Uterus (tissue), 2 donors: ENCODE measurements at regions not wholly inside any gene's neighbourhood (a gene's known extent, or its start where the extent isn't known, plus 50 kb on each side); places are given as distances from the start of the nearest gene placed in this dataset.

Experiments
- POLR2A ChIP-seq, 2 donors: fragments of 450-650 bp; IDR thresholded peaks; one replicate each; pipeline ENCODE4 v1.6.1; 2016; ENCODE audit warnings: antibody characterized with exemption in 2 of 2, mild to moderate bottlenecking in 1 of 2, moderate library complexity in 1 of 2
- TF ChIP-seq, protein P1 (sequence below), 4 experiments: fragments of 200-600 bp in 2 of 4; fragments of 450-650 bp in 2 of 4; sonication (generic) in 2 of 4; IDR thresholded peaks; one replicate each; pipeline ENCODE4 v1.5.1; 2016 to 2019; ENCODE audit warnings: antibody characterized with exemption in 4 of 4, mild to moderate bottlenecking in 2 of 4, moderate library complexity in 1 of 4

DNA sequence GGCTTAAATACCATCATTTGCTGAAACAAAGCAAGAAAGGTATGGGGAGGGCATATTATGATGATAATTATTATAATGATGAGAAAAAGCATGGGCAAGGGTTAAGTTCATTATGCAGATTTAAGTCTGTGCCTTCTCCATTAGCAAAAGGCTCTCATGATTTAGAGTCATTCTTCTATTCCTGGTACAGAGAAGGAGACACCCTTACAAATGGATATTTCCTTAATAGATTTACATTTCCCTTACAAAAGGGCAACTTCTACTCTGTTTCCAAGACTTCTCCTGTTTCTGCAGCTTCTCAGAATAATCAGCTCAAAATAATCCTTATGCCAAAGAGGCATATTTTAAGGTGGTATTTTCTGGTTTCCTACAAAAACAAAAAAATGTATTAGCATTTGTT, 121.1 kb upstream of the CAMK1G start:
- TF ChIP-seq POLR2A (IDR thresholded peaks at IDR 0.05), result no peak
- TF ChIP-seq, protein P1, sequence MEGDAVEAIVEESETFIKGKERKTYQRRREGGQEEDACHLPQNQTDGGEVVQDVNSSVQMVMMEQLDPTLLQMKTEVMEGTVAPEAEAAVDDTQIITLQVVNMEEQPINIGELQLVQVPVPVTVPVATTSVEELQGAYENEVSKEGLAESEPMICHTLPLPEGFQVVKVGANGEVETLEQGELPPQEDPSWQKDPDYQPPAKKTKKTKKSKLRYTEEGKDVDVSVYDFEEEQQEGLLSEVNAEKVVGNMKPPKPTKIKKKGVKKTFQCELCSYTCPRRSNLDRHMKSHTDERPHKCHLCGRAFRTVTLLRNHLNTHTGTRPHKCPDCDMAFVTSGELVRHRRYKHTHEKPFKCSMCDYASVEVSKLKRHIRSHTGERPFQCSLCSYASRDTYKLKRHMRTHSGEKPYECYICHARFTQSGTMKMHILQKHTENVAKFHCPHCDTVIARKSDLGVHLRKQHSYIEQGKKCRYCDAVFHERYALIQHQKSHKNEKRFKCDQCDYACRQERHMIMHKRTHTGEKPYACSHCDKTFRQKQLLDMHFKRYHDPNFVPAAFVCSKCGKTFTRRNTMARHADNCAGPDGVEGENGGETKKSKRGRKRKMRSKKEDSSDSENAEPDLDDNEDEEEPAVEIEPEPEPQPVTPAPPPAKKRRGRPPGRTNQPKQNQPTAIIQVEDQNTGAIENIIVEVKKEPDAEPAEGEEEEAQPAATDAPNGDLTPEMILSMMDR (IDR thresholded peaks at IDR 0.05), result no peak
